ENCODE measurements at regions not wholly inside any gene's neighbourhood (a gene's known extent, or its start where the extent isn't known, plus 50 kb on each side); places are given as distances from the start of the nearest gene placed in this dataset.

GRCh38 chr9:126157826-126158587 is 168.6 kb upstream of the MVB12B start:
- no peak for DNase-seq
- WGBS (ENCODE audit: insufficient coverage, low lambda C conversion rate) = no CpG with 5 or more reads among the region's 29 CpGs
- H3K27ac ChIP-seq (ENCODE audit: low read length) = no peak overlapping the region
- H3K4me1 ChIP-seq (ENCODE audit: control insufficient read depth, insufficient read depth, low read length) = no peaks in the 10 kb centered on the region
- peaks cover 3% of the 10 kb centered on the region for H3K27me3 ChIP-seq (ENCODE audit: control insufficient read depth, insufficient read depth, low read length)
- no peak overlapping the region for H3K4me3 ChIP-seq (ENCODE audit: low read length)
- no peaks in the 10 kb centered on the region for H3K36me3 ChIP-seq (ENCODE audit: control insufficient read depth, insufficient read depth, low read length)
- H3K9me3 ChIP-seq (ENCODE audit: control insufficient read depth, low read depth, low read length) = no peaks in the 10 kb centered on the region

GRCh38 chr9:126158588-126159429 is 167.8 kb upstream of the MVB12B start:
- Histone ChIP-seq H3K9me3 (ENCODE audit: control insufficient read depth, low read depth, low read length) (no peaks in the 10 kb centered on the region), H3K4me3 (ENCODE audit: low read length) (no peak overlapping the region), H3K36me3 (ENCODE audit: control insufficient read depth, insufficient read depth, low read length) (no peaks in the 10 kb centered on the region), H3K27me3 (ENCODE audit: control insufficient read depth, insufficient read depth, low read length) (peaks cover 3% of the 10 kb centered on the region), H3K27ac (ENCODE audit: low read length) (no peak overlapping the region), H3K4me1 (ENCODE audit: control insufficient read depth, insufficient read depth, low read length) (no peaks in the 10 kb centered on the region)
- no peak for DNase-seq
- no CpG with 5 or more reads among the region's 10 CpGs for WGBS (ENCODE audit: insufficient coverage, low lambda C conversion rate)

- Histone ChIP-seq H3K9me3 (ENCODE audit: control insufficient read depth, low read depth, low read length) (no peaks in the 10 kb centered on the region), H3K4me3 (ENCODE audit: low read length) (no peak overlapping the region), H3K36me3 (ENCODE audit: control insufficient read depth, insufficient read depth, low read length) (no peaks in the 10 kb centered on the region), H3K4me1 (ENCODE audit: control insufficient read depth, insufficient read depth, low read length) (no peaks in the 10 kb centered on the region), H3K27ac (ENCODE audit: low read length) (no peak overlapping the region), H3K27me3 (ENCODE audit: control insufficient read depth, insufficient read depth, low read length) (peaks cover 3% of the 10 kb centered on the region)
- no CpG with 5 or more reads among the region's 17 CpGs for WGBS (ENCODE audit: insufficient coverage, low lambda C conversion rate)
- DNase-seq = no peak
Measured at GRCh38 chr9:126159430-126160060, 167.1 kb upstream of the MVB12B start.

- Histone ChIP-seq H3K27ac (ENCODE audit: low read length) (no peak overlapping the region), H3K36me3 (ENCODE audit: control insufficient read depth, insufficient read depth, low read length) (no peaks in the 10 kb centered on the region), H3K4me1 (ENCODE audit: control insufficient read depth, insufficient read depth, low read length) (no peaks in the 10 kb centered on the region), H3K9me3 (ENCODE audit: control insufficient read depth, low read depth, low read length) (no peaks in the 10 kb centered on the region), H3K27me3 (ENCODE audit: control insufficient read depth, insufficient read depth, low read length) (peaks cover 3% of the 10 kb centered on the region), H3K4me3 (ENCODE audit: low read length) (no peak overlapping the region)
- no CpG with 5 or more reads among the region's 10 CpGs for WGBS (ENCODE audit: insufficient coverage, low lambda C conversion rate)
- no peak for DNase-seq
Measured at GRCh38 chr9:126160067-126160853, 166.4 kb upstream of the MVB12B start.

GRCh38 chr9:126160854-126161329 is 165.7 kb upstream of the MVB12B start:
- no peak overlapping the region for H3K4me3 ChIP-seq (ENCODE audit: low read length)
- no peak overlapping the region for H3K27ac ChIP-seq (ENCODE audit: low read length)
- no peak for DNase-seq
- no peaks in the 10 kb centered on the region for H3K9me3 ChIP-seq (ENCODE audit: control insufficient read depth, low read depth, low read length)
- no peaks in the 10 kb centered on the region for H3K4me1 ChIP-seq (ENCODE audit: control insufficient read depth, insufficient read depth, low read length)
- H3K27me3 ChIP-seq (ENCODE audit: control insufficient read depth, insufficient read depth, low read length) = peaks cover 5% of the 10 kb centered on the region
- no CpG with 5 or more reads among the region's 1 CpG for WGBS (ENCODE audit: insufficient coverage, low lambda C conversion rate)
- no peaks in the 10 kb centered on the region for H3K36me3 ChIP-seq (ENCODE audit: control insufficient read depth, insufficient read depth, low read length)

- Histone ChIP-seq H3K27me3 (ENCODE audit: control insufficient read depth, insufficient read depth, low read length) (peaks cover 9% of the 10 kb centered on the region), H3K9me3 (ENCODE audit: control insufficient read depth, low read depth, low read length) (no peaks in the 10 kb centered on the region), H3K4me1 (ENCODE audit: control insufficient read depth, insufficient read depth, low read length) (no peaks in the 10 kb centered on the region), H3K36me3 (ENCODE audit: control insufficient read depth, insufficient read depth, low read length) (no peaks in the 10 kb centered on the region), H3K4me3 (ENCODE audit: low read length) (no peak overlapping the region), H3K27ac (ENCODE audit: low read length) (no peak overlapping the region)
- no CpG with 5 or more reads among the region's 18 CpGs for WGBS (ENCODE audit: insufficient coverage, low lambda C conversion rate)
- no peak for DNase-seq
Measured at GRCh38 chr9:126162611-126163381, 163.8 kb upstream of the MVB12B start.

GRCh38 chr9:126164796-126165525 is 161.7 kb upstream of the MVB12B start:
- Histone ChIP-seq H3K4me3 (ENCODE audit: low read length) (no peak overlapping the region), H3K9me3 (ENCODE audit: control insufficient read depth, low read depth, low read length) (no peaks in the 10 kb centered on the region), H3K27ac (ENCODE audit: low read length) (no peak overlapping the region), H3K27me3 (ENCODE audit: control insufficient read depth, insufficient read depth, low read length) (peaks cover 6% of the 10 kb centered on the region), H3K36me3 (ENCODE audit: control insufficient read depth, insufficient read depth, low read length) (no peaks in the 10 kb centered on the region), H3K4me1 (ENCODE audit: control insufficient read depth, insufficient read depth, low read length) (no peaks in the 10 kb centered on the region)
- 89% methylated on average over 3 of the region's 22 CpGs for WGBS (ENCODE audit: insufficient coverage, low lambda C conversion rate)
- DNase-seq = no peak

GRCh38 chr9:126165755-126166154 is 160.9 kb upstream of the MVB12B start:
- no peak overlapping the region for H3K27ac ChIP-seq (ENCODE audit: low read length)
- WGBS (ENCODE audit: insufficient coverage, low lambda C conversion rate) = no CpG with 5 or more reads among the region's 8 CpGs
- no peaks in the 10 kb centered on the region for H3K9me3 ChIP-seq (ENCODE audit: control insufficient read depth, low read depth, low read length)
- H3K4me1 ChIP-seq (ENCODE audit: control insufficient read depth, insufficient read depth, low read length) = no peaks in the 10 kb centered on the region
- no peaks in the 10 kb centered on the region for H3K36me3 ChIP-seq (ENCODE audit: control insufficient read depth, insufficient read depth, low read length)
- H3K27me3 ChIP-seq (ENCODE audit: control insufficient read depth, insufficient read depth, low read length) = peaks cover 6% of the 10 kb centered on the region
- DNase-seq = no peak
- H3K4me3 ChIP-seq (ENCODE audit: low read length) = no peak overlapping the region

GRCh38 chr9:126166291-126166690 is 160.3 kb upstream of the MVB12B start:
- peaks cover 6% of the 10 kb centered on the region for H3K27me3 ChIP-seq (ENCODE audit: control insufficient read depth, insufficient read depth, low read length)
- no peak overlapping the region for H3K4me3 ChIP-seq (ENCODE audit: low read length)
- no peak for DNase-seq
- H3K4me1 ChIP-seq (ENCODE audit: control insufficient read depth, insufficient read depth, low read length) = no peaks in the 10 kb centered on the region
- H3K9me3 ChIP-seq (ENCODE audit: control insufficient read depth, low read depth, low read length) = no peaks in the 10 kb centered on the region
- H3K27ac ChIP-seq (ENCODE audit: low read length) = no peak overlapping the region
- no peaks in the 10 kb centered on the region for H3K36me3 ChIP-seq (ENCODE audit: control insufficient read depth, insufficient read depth, low read length)
- 89% methylated on average over 3 of the region's 7 CpGs for WGBS (ENCODE audit: insufficient coverage, low lambda C conversion rate)
